HG02852 (cell line): ENCODE measurements at regions not wholly inside any gene's neighbourhood (a gene's known extent, or its start where the extent isn't known, plus 50 kb on each side); places are given as distances from the start of the nearest gene placed in this dataset.
A peak's percentile ranks its signal among the peaks of the same experiment; 100 is the strongest.
"Not testable (repeated sequence)": the region's sequence is repeated elsewhere in the genome, so short reads cannot be mapped to it uniquely, and the experiment has no call there.

ENCODE experiments used
- ATAC-seq: cut with Tn5 transposase; IDR thresholded peaks from one replicate; pipeline ENCODE4 v1.9.1; 2021; ENCODE audit warnings: mild to moderate bottlenecking, moderate library complexity; ENCODE audit not compliant: unreplicated experiment

GRCh38 chr6:115460913-115461312, 599.8 kb downstream of the FRK start:
- ATAC-seq = no peak

- ATAC-seq = no peak
Measured at GRCh38 chr6:115456848-115457247, 603.8 kb downstream of the FRK start.

DNA sequence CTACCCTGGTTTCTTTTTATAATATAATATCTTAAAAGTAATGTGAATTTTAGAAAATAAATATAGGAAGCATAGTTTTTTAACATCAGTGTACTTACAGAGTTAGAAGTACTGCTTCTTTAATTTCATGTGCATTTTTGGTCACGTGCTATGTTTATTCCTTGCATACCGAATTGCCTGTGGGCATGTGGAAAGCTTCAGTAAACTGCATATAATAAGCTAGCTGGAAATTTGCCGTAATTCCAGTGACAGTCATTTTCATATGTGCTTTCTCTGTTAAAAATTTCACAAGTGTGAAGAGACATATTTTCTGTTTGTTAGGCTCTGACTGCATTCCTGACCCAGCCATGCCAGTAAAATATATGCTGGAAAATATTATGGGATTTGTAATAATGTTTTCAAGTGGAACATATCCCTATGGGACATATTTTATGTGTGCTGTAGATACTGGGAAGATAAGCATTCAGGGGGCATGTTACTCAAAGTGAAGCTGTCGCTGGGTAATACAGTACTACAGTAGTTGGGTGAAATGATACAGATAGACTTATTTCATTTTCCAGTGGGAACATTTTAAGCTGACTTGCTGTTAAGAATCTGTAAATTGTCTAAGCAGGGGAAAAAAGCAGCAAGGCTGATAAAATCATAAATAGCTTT, 616.7 kb downstream of the FRK start:
- ATAC-seq = no peak

GRCh38 chr6:115442323-115442722, 618.4 kb downstream of the FRK start:
- ATAC-seq = no peak

DNA sequence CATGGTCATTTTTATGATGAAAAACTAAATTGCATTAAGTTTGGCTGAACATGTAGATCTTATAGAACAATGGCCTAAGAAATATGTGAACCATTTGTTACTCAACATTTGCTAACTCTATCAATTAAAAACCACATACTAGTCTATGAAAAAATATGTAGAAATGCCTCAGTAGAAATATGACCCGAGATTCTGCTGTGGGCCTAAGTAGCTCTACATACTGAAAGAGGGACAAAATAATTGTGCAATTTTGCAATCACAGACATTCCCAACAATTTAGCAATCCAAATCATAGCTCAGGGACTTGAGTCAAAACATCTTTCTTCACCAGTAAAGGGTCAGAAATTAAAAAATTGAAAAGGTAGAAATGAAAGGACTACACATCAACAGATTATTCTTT, 619.0 kb downstream of the FRK start:
- ATAC-seq = no peak

DNA sequence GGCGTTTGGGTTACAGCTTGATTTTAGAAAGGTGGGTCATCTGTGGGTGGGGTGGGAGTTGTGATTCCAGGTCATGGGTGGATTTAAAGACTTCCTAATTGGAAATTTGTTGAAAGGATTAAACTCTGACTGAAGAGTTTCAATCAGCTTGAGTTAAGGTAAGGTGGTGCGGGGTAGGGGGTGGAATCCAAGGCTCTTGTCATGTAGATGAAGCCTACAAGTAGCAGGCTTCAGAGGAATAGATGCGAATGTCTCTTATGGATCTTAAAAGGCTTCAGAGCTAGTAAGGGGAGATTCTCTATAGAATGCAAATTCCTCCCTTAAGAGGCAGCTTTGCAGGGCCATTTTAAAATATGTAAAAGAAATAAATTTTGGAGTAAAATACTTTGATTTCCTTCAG, 645.3 kb downstream of the FRK start:
- ATAC-seq = no peak

DNA sequence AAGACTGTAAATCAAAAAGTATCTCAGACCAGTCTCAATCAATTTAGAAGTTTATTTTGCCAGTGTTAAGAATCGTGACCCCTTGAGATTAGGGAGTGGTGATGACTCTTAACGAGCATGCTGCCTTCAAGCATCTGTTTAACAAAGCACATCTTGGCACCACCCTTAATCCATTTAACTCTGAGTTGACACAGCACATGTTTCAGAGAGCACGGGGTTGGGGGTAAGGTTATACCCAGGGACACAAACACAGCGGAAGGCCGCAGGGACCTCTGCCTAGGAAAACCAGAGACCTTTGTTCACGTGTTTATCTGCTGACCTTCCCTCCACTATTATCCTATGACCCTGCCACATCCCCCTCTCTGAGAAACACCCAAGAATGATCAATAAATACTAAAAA, 645.8 kb downstream of the FRK start:
- ATAC-seq = not testable (repeated sequence)

- no peak for ATAC-seq
Measured at GRCh38 chr6:115411756-115412155, 648.9 kb downstream of the FRK start.

- ATAC-seq = no peak
Measured at GRCh38 chr6:115404446-115404845, 656.2 kb downstream of the FRK start.

DNA sequence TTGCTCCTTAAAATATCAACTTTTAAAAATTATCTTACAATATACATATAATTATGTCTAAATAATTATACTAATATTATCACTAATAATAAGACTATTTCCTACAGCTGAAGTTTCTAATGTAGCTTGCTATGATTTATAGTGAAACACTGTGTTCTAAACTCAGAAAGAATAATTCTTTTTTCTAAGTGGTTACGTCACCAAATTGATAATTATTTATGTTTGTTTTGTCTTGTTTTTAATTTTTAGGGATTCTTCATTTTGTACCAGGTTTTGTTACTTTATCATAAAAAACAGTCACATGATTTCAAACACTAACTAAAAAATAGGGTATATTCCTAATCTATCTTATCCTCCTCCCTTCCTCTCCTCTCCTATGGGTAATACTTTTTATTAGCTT, 662.1 kb downstream of the FRK start:
- no peak for ATAC-seq

GRCh38 chr6:115396112-115396906, 664.4 kb downstream of the FRK start:
- no peak for ATAC-seq

GRCh38 chr6:115393821-115394220, 666.9 kb downstream of the FRK start:
- ATAC-seq = no peak

- no peak for ATAC-seq
Measured at GRCh38 chr6:115370202-115370601, 690.5 kb downstream of the FRK start.

DNA sequence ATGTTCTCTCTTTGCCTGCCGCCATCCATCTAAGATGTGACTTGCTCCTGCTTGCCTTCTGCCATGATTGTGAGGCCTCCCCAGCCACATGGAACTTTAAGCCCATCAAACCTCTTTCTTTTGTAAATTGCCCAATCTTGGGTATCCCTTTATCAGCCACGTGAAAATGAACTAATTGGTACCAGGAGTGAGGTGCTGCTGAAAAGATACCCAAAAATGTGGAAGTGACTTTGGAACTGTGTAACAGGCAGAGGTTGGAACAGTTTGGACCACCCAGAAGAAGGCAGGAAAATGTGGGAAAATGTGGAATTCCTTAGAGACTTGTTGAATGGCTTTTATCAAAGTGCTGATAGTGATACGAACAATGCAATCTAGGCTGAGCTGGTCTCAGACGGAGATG, 694.9 kb downstream of the FRK start:
- ATAC-seq = no peak

DNA sequence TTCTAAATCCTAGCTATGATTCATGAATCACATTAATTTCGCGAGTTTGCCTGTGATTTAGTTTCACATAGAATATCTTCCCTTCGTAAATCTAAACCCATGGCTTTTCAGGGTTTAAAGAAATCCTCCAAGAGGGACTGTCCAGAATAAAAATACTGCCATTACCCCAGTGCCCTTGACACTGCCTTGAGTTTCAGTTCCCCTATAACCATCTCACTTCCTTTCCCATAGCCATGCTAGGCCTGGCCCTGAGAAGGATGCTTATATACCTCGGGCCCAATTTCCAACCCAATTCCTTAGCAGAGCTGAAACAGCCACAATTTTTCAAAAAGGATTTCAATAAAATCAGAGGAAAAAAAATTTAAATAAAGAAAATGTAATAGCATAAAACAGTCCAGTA, 697.3 kb downstream of the FRK start:
- ATAC-seq = peak; percentile 79

DNA sequence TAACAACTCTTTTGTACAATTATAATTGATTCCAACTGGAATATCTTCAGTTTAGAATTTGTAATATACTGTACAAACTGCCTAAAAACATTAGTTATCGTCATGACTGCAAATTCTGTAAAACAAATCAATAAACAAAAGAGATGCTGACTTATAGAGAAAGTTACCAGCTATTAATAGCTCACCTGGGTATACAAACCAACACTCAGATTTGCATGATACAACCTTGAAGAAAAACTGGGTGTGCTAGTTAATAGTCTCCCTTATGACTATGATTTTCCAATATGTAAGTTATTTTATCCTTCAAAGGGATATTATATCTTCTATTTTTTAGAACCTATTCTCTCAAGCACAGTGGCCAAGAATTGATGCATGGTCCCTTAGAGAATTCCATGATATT, 698.5 kb downstream of the FRK start:
- ATAC-seq = no peak

DNA sequence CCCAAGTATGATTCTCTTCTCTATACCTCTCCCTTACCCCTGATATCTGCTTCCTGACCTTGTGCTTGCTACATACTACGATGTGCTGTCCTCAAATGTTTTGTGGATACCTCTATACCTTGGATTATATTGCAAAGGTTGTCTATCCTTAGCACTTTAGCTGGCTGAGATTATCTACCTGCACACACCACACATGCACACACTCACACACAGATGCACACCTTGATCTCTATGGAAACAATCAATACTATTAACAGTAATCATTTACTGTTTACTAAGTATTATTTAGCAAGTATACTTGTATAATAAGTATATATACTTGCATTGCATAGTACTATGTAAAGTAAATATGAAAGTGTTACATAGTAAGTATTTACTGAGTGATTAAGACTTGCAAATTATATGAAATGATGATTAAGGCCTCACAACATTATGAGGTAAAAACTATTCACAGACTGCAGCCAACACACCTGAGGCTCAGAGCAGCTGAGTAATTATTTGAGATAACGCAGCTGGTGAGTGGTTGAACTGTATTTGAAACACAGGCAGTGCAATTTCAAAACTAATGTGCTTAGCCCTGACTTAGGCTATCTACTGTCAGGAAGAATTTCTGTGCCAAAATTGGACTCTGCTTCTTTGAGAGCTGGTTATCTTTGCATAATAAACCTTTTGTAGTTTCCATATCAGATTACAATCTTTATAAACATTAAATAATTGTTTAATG, 699.9 kb downstream of the FRK start:
- ATAC-seq = no peak

DNA sequence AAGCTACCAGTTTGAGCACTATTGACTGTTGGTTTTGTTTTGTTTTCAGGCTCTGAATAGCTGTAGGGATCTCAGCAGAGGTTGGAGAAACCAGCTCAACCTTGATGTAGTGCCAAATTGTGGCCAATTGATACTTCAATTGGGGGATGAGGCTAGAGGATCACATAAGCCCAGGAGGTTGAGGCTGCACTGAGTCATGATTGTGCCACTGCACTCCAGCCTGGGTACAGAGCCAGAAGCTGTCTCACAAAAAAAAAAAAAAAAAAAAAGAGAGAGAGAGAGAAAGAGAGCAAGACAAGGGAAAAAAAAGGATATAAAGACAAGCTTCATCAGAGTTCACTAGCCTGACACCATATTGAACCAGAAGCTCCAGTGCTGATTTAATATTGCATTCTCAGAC, 702.1 kb downstream of the FRK start:
- ATAC-seq = no peak

- ATAC-seq = no peak
Measured at GRCh38 chr6:115356371-115356770, 704.3 kb downstream of the FRK start.

GRCh38 chr6:115323001-115323400, 737.7 kb downstream of the FRK start:
- no peak for ATAC-seq

DNA sequence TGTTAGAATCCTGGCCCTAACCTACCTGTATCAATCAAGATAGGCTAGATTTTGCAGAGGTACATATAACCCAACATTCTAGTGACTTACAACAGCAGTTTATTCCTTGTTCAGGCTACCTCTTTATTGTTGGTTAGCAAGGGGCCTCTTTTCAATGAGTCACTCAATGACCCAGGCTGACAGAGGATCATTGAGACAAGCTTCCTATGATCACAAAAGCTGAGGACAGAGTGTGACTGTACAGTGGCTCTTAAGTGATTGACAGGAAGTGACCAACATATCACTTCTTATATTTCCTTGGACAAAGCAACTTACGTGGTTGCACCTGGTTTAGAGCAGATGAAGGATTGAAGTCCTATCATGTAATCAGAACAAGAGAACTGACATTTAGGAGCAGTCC, 740.9 kb downstream of the FRK start:
- no peak for ATAC-seq

DNA sequence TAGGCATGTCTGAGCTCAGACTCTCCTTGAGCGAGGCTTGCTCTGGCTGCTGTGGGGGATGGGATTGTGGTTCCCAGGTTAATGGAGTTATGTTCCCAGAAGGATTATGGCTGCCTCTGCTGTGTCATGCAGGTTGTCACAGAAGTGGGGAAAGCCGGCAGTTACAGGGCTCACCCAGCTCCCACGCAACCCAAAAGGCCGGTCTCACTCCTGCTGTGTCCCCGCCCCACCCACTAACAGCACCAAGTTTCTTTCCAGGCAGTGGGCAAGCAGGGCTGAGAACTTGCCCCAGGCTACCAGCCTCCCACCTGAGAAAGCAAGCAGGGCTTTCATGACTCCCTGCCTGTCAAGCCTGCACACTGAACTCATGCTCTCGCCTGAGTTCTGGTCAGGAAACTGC, 750.5 kb downstream of the FRK start:
- ATAC-seq = no peak
